Gastrocnemius medialis (tissue), 4 donors: ENCODE measurements at regions not wholly inside any gene's neighbourhood (a gene's known extent, or its start where the extent isn't known, plus 50 kb on each side); places are given as distances from the start of the nearest gene placed in this dataset.

Experiments used
- ATAC-seq, 2 donors: fragments of 150-250 bp; one replicate each; pipeline ENCODE4 v1.9.1; 2016
- DNase-seq, 2 donors: peaks; one replicate each; pipeline ENCODE4 v3.0.0-alpha.2; 2019
- H3K27ac ChIP-seq, 4 donors: fragments of 200-600 bp; sonication (generic); 1 replicate in 1 of 4; 2 replicates in 3 of 4; pipeline ENCODE4 v1.5.1; 2016 to 2018; ENCODE audit warnings: mild to moderate bottlenecking in 2 of 4, moderate library complexity in 1 of 4
- H3K27me3 ChIP-seq, 3 donors: fragments of 200-600 bp; sonication (generic) in 2 of 3; 1 replicate in 1 of 3; 2 replicates in 2 of 3; pipeline versions ENCODE4 v1.5.1 to v1.6.0; 2016 to 2019; ENCODE audit warnings: mild to moderate bottlenecking in 1 of 3, moderate library complexity in 1 of 3
- H3K36me3 ChIP-seq, 2 donors: fragments of 200-600 bp; sonication (generic) in 1 of 2; one replicate each; pipeline ENCODE4 v1.5.1; 2017 to 2018
- H3K4me1 ChIP-seq, 2 donors: fragments of 200-600 bp; sonication (generic) in 1 of 2; one replicate each; pipeline ENCODE4 v1.5.1; 2016 to 2017; ENCODE audit warnings: mild to moderate bottlenecking in 2 of 2
- H3K4me3 ChIP-seq, 4 donors: fragments of 200-600 bp; sonication (generic) in 3 of 4; 1 replicate in 1 of 4; 2 replicates in 3 of 4; pipeline ENCODE4 v1.5.1; 2016 to 2019; ENCODE audit warnings: mild to moderate bottlenecking in 2 of 4
- H3K9me3 ChIP-seq, 3 donors: fragments of 200-600 bp; sonication (generic) in 2 of 3; 1 replicate in 1 of 3; 2 replicates in 2 of 3; pipeline ENCODE4 v1.5.1; 2016 to 2019
- POLR2A ChIP-seq, 2 donors: fragments of 450-650 bp; IDR thresholded peaks; one replicate each; pipeline ENCODE4 v1.6.1; 2017; ENCODE audit warnings: antibody characterized with exemption in 2 of 2, mild to moderate bottlenecking in 2 of 2, moderate library complexity in 2 of 2
- in situ Hi-C, 4 donors: fragments of 200-750 bp; cut with MboI; loops; one replicate each; pipeline versions ENCODE4 v1.15.0 to v1.8.0; 2017; ENCODE audit warnings: low sequenced_read_pairs in 4 of 4
- intact Hi-C: fragments of 100-400 bp; cut with DNase I; formaldehyde crosslinking; loops from one replicate; pipeline ENCODE4 v1.15.1; 2023; ENCODE audit warnings: low total_unique reads
- TF ChIP-seq, protein P1 (sequence below), 5 experiments: fragments of 450-650 bp in 3 of 5; fragments of 200-600 bp in 2 of 5; sonication (generic) in 2 of 5; IDR thresholded peaks in 4 of 5; conservative IDR thresholded peaks in 1 of 5; 1 replicate in 4 of 5; 2 replicates in 1 of 5; pipeline ENCODE4 v1.5.1; 2016 to 2019; ENCODE audit warnings: antibody characterized with exemption in 5 of 5, mild to moderate bottlenecking in 3 of 5, moderate library complexity in 3 of 5

DNA sequence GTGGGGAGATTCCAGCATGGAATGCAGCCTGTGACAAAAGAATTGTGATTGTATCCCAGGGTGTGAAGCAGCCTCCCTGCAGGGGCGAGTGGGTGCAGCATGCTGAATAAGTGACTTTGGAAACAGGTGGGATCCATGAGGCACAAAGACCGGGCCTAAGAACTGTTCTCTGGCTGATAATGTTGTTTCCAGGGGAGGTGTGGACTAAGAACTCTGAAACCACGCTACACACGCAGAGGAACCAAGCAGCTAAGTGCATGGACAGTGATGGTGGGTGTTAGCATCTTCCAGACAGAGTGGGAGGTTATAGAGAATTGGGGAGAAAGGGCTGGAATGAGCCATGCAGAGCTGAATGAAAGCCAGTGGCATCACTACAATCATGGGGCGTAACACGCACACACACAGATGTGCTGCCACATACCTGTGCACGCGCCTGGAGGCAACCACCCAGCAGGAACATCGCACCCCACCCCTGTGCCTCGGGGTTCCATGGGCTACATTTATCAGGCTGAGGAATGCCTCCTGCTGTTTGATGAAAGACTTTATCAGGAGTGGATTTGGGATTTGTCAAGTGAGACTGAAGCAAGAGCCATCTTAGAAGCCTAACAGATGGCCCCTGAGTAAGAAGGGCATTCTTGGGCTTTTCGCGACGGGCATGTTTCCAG lies 424.5 kb upstream of the SALL3 start:
- ATAC-seq (no peak), DNase-seq (no peak)
- TF ChIP-seq POLR2A (IDR thresholded peaks at IDR 0.05) = no peak
- TF ChIP-seq, protein P1, sequence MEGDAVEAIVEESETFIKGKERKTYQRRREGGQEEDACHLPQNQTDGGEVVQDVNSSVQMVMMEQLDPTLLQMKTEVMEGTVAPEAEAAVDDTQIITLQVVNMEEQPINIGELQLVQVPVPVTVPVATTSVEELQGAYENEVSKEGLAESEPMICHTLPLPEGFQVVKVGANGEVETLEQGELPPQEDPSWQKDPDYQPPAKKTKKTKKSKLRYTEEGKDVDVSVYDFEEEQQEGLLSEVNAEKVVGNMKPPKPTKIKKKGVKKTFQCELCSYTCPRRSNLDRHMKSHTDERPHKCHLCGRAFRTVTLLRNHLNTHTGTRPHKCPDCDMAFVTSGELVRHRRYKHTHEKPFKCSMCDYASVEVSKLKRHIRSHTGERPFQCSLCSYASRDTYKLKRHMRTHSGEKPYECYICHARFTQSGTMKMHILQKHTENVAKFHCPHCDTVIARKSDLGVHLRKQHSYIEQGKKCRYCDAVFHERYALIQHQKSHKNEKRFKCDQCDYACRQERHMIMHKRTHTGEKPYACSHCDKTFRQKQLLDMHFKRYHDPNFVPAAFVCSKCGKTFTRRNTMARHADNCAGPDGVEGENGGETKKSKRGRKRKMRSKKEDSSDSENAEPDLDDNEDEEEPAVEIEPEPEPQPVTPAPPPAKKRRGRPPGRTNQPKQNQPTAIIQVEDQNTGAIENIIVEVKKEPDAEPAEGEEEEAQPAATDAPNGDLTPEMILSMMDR (IDR thresholded peaks at IDR 0.05 in 4 of 5, conservative IDR thresholded peaks at IDR 0.05 in 1 of 5) = no peak
- H3K4me3 ChIP-seq = no peak overlapping the region
- H3K36me3 ChIP-seq = no peaks in the 10 kb centered on the region
- no peaks in the 10 kb centered on the region for H3K27me3 ChIP-seq
- no peaks in the 10 kb centered on the region for H3K4me1 ChIP-seq
- H3K27ac ChIP-seq = no peak overlapping the region
- peaks cover 0 to 3% (median 0%) of the 10 kb centered on the region in 3 donors for H3K9me3 ChIP-seq
- in situ Hi-C loops (no loop called here), intact Hi-C loops (no loop called here)

DNA sequence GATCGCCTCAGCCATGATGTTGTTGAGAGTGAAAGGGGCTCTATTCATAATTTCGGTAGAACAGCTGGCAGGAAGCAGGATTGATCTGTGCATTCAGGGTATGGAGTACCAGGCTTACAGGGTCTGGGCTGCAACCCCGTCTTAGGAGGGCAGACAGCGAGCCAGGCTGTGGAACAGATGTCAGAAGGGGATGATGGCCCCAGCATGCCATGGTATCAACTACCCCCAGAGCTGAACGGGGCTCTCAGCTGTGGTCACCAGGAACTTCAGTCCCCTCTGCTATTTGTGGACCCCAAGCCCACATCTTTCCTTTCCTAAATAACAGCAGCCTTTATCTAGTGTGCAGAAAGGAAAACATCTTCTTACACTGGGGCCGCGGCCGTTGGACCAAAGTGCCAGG lies 422.2 kb upstream of the SALL3 start:
- in situ Hi-C loops (no loop called here), intact Hi-C loops (no loop called here)
- Histone ChIP-seq H3K9me3 (peaks cover 0 to 3% (median 0%) of the 10 kb centered on the region in 3 donors), H3K4me1 (no peaks in the 10 kb centered on the region), H3K4me3 (no peak overlapping the region), H3K27ac (no peak overlapping the region), H3K36me3 (no peaks in the 10 kb centered on the region), H3K27me3 (no peaks in the 10 kb centered on the region)
- ATAC-seq (no peak), DNase-seq (no peak)
- TF ChIP-seq POLR2A (IDR thresholded peaks at IDR 0.05) = no peak
- TF ChIP-seq, protein P1 (IDR thresholded peaks at IDR 0.05 in 4 of 5, conservative IDR thresholded peaks at IDR 0.05 in 1 of 5) = no peak

DNA sequence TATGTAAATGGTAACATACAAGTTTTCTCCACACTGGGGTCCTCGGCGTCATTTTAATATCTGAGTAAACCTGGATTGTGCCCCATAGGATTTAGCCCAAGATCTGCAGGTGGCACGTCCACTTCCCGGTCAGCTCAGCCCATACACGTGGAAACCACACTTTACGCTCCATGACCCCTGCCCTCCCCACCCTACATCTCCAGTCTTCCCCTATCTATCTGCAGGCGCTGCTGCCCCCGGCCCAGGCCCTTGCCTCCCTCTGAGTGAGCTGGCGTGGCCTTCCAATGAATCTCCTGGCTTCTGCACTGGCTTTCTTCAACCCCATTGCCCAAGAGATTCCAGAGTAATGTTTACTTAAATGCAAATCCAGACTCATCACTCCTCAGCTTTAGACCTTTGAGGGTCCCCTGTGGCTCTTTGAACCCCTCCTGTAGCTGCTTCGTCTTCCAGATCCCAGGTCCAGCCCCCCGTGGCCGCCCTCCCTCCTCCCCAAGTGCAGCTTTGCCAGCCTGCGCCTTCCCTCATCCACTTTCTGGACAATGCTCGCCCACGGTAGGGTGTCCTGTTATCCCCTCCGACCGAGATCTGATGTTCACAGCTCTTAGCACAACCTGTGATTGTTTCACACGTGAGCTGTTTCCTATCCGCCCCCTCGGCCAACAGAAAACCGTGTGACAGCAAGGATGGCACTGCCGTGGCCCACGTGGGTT lies 421.4 kb upstream of the SALL3 start:
- Histone ChIP-seq H3K9me3 (peaks cover 0 to 3% (median 0%) of the 10 kb centered on the region in 3 donors), H3K27me3 (no peaks in the 10 kb centered on the region), H3K4me1 (no peaks in the 10 kb centered on the region), H3K36me3 (no peaks in the 10 kb centered on the region), H3K27ac (no peak overlapping the region), H3K4me3 (no peak overlapping the region)
- TF ChIP-seq, protein P1 (IDR thresholded peaks at IDR 0.05 in 4 of 5, conservative IDR thresholded peaks at IDR 0.05 in 1 of 5) = no peak
- TF ChIP-seq POLR2A (IDR thresholded peaks at IDR 0.05) = no peak
- intact Hi-C loops = no loop called here
- ATAC-seq (no peak), DNase-seq (no peak)
- in situ Hi-C loops = no loop called here

DNA sequence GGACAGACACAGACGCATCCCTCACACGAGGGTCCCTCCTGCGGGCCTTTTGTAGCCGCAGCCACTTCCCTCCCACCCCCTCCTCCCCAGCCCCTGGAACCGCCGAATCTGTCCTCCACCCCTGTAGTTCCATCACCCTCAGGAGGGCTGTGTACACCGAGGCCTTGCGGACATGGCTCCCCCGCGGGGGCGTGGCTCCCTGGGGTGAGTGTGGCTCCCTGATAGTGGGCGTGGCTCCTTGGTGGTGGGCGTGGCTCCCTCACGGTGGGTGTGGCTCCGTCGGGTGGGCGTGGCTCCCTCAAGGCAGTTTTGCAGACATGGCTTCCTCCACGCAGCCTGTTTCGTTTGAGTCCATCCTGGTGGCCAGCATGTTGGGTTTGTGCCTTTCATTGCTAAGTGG lies 420.7 kb upstream of the SALL3 start:
- H3K36me3 ChIP-seq = no peaks in the 10 kb centered on the region

More for the DNA sequence above, 420.7 kb upstream of the SALL3 start:
- H3K27me3 ChIP-seq = no peaks in the 10 kb centered on the region
- no peak overlapping the region for H3K27ac ChIP-seq
- no peak for TF ChIP-seq POLR2A (IDR thresholded peaks at IDR 0.05)
- TF ChIP-seq, protein P1 (IDR thresholded peaks at IDR 0.05 in 4 of 5, conservative IDR thresholded peaks at IDR 0.05 in 1 of 5) = no peak
- no peak for ATAC-seq
- intact Hi-C loops (no loop called here), in situ Hi-C loops (no loop called here)
- DNase-seq = no peak
- no peaks in the 10 kb centered on the region for H3K4me1 ChIP-seq
- no peak overlapping the region for H3K4me3 ChIP-seq
- H3K9me3 ChIP-seq = peaks cover 0 to 3% (median 0%) of the 10 kb centered on the region in 3 donors
